NCI-H446 (cell line): ENCODE measurements at regions not wholly inside any gene's neighbourhood (a gene's known extent, or its start where the extent isn't known, plus 50 kb on each side); places are given as distances from the start of the nearest gene placed in this dataset.

Source experiments
- DNase-seq, 2 experiments: peaks; one replicate each; lab custom pipeline; 2025; lab: John Stamatoyannopoulos, UW

DNA sequence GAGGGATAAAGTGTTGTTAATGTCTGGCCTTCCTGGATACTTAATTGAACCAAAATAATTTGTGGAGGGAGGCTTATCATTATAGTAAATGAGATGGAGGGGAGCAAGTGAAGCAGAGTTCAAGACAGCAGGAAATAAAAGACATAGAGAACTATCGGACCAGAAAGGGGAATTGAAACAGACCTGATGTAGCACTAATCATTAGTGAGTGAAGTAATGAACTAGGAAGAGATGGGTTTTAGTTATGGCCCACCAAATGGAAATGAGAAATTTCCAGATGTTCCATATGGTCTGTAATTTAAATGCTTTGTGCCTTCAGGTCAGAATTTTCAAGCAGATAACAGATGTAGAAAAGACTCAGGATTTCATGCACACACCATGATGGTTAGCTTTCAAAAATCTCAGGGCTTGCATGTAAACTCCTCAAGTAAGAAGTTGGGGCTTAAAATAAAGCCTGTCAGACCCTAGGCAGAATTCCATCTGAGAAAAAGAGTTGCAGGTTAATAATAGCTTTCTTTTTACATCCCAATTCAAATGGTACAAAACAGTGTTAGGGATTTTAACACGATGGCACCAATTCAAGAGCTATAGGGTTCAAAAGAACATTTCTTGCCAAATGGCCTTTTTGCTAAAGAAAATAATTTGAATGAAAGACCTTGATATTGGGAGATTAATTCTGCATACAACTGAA is 355.8 kb downstream of the FSCB start:
- DNase-seq = no peak

- DNase-seq = peak; percentile 8 to 63
Observed at GRCh38 chr14:44149597-44149996, 357.5 kb downstream of the FSCB start.

- no peak for DNase-seq
Observed at GRCh38 chr14:44142006-44142405, 365.1 kb downstream of the FSCB start.

GRCh38 chr14:44135972-44136371 is 371.1 kb downstream of the FSCB start:
- DNase-seq = no peak

DNA sequence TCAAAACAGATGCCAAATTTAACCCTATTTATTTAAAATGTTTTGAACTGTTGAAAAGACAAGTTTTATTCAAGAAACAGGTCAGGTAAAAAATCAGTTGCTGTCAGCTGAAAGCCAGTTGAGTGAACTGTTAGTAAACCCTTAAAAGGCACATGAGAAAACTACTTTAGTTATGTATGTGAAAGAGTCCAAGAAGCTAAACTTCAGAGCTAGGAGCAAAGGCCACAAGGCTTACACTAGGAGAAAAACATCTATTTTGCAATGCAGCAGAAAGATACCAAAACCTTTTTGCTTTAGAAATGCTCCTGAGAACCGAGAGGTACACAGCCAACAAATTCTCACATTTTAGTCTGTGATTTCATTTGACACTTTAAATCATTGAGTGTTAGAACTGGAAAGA is 375.2 kb downstream of the FSCB start:
- no peak for DNase-seq

DNA sequence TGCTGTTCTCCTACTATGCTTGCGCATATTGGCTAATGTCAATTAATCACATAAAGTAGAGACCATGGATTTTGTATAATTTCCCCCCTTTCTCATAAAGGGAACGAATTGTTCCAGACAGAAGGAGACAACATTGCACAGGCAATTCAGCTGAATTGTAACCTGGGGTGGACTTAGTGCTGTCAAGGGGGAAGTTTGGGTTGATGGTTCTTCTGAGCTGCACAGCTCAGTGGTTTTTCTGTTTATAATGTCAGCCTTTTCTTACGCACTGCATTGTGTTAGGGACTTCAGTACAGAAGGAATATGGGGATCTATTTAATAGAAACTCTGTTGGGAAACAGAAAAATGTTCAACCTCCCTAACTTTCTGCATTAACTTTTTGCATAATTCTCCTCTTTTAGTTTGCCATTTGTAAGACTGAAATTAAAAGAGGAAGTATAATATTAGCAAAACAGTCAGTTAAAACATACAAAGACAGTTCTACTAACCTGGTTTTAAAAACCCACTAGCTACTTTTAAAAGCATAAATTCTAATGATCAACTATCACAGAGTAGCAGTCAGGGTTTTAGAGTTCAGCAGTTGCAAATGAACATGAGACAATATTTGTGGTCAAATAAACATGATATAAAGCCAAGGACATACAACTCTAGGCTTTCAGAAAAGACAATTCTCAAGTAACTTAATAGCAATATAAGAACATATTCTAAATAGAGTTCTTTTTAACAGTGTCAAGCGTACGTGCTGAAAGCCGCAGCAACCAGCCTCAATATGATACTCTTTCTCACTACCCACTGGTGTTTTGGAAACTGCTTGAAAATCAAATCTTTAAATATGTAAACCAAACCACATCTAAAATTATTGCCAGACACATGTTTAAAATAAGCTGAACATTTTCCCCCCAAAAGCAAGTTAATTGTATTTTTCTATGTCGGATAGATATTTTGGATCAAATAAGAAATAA is 393.0 kb downstream of the FSCB start:
- no peak for DNase-seq

GRCh38 chr14:44112774-44113460 is 394.2 kb downstream of the FSCB start:
- DNase-seq = no peak

GRCh38 chr14:44109036-44109435 is 398.0 kb downstream of the FSCB start:
- DNase-seq = no peak

- DNase-seq = no peak
Observed at GRCh38 chr14:44108601-44109000, 398.5 kb downstream of the FSCB start.

DNA sequence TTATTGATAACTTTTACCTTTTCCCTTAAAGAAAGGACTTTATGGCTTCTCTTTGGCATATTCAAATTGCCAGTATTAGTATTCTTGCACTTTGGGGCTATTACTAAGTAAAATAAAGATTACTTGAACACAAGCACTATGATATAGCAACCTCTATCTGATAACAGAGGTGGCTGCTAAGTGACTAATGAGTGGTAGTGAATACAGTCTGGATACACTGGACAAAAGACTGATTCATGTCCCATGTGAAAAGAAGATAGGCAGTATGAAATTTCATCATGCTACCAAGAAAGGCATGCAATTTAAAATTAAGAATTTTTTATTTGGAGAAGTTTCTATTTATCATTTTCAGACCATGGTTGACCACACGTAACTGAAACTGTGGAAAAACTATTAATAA is 399.9 kb downstream of the FSCB start:
- no peak for DNase-seq

DNA sequence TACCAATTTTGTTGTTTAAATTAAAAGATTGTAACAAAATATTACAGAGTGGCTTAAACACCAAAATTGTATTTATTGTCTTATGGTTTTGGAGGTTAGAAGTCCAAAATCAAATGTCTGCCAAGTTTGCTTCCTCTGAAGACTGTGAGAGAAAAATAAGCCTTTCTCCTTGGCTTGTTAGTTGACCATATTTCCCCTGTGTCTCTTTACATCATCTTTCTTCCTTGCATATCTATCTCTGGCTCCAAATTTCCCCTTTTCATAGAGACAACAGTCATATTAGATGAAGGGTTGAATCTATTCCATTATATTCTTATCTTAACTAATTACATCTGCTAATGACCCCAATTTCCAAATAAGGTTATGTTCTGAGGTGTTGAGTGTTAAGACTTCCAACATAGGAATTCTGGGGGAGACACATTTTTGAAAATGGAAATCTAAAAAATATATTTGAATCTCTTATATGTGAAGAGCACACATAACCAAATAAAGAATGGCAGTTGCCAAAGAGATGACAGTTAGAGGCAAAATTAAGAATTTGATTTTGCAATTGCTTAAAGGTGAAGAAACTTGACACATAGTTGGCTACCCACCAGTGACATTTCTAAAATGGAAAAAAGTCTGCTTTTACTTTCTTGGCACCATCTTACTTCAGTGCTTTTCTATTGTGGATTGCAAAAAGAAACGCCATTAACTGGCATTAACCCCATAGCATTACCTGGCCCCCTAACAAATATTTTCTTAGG is 407.2 kb downstream of the FSCB start:
- no peak for DNase-seq

DNA sequence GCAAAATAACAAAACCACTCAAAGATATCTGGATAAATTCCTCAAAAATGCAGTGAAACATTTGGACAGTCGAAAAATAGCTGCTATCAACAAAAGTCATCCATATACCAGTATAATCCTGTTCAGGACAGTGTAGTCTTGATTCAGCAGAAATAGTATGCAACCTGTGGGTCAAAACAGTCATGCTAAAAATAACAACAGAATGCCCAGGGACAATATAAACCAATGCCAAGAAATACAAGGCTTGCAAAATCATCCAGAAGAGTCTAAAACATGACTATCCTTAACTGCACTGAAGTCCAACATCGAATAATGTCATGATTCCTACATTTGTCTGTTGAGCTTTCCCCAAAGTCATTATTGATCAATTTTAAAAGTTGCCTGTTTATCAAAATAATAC is 425.9 kb downstream of the FSCB start:
- no peak for DNase-seq

DNA sequence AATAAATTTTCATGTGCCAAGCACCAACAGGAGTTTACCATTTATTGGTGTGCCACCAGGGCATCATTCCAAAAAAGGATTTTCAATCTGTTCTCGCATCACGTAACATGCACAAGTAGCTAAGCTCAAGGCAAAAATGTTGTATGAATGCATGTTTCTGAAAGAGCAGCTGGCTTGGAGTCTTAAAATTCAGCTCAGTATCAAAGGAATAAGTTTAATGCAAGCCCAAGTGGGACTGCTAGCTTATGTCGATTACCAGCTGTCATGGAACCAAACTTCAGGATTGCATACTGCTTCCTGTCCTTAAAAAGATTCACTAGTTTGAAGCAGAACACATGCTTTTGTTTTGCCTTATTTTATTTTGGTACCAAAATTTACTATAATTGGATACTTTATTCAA is 437.0 kb downstream of the FSCB start:
- DNase-seq = peak in 1 of 2 experiments; percentile 70

- DNase-seq = no peak
Observed at GRCh38 chr14:44053422-44053821, 453.7 kb downstream of the FSCB start.

GRCh38 chr14:44041700-44042099 is 465.4 kb downstream of the FSCB start:
- no peak for DNase-seq

GRCh38 chr14:44040561-44040960 is 466.5 kb downstream of the FSCB start:
- DNase-seq = no peak

GRCh38 chr14:44036248-44036647 is 470.8 kb downstream of the FSCB start:
- no peak for DNase-seq

DNA sequence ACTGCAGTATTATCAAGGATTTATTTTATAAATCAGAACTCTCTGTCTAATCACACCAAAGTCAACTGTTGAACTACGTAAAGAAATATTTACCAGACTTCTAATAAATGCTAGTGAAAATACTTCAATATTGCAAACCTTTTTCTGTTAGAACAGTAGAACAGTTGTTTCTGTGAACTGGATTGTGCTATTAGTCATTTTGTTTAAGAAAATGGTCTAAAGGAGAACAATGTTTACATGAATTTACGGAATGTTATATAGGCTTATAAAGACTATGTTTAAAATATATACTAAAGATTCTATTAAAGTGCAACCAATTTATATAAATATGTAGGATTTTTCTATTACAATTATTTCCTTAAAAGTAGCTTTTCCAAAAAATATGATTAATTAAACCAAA is 471.4 kb downstream of the FSCB start:
- no peak for DNase-seq

GRCh38 chr14:44030831-44031383 is 476.2 kb downstream of the FSCB start:
- DNase-seq = no peak

DNA sequence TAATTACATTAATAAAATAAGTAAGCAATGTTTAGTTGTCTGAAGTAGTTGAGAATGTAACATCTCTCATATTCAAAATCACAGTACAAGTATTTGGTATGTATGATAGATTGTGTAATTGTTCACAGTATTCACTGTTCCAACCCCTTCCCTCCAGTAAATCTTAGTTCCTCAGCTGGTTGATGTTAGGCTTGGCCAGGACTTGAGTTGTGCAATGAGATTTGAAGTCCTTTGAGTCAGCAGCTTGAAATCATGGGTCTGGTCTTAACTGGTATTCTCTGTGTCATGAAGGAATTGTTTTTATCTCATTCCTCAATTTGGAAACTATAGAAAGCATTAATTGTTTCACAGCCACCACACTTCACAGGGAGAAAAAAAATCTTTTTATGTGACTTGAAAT is 477.1 kb downstream of the FSCB start:
- DNase-seq = no peak

DNA sequence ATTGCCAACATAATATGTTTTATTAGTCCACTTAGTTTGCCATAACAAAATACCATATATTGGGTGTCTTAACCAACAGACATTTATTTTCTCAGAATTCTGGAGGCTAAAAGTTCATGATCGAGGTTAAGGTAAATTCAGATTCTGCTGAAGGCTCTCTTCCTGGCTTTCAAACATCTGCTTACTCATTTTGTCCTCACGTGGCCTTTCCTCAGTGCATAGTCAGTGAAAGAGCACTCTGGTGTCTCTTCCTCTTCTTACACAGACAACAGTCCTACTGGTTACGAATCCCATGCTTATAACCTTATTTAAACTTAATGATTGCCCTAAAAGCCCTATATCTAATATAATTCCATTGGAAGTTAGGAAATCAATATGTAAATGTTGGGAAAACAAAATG is 479.7 kb downstream of the FSCB start:
- no peak for DNase-seq

- DNase-seq = no peak
Observed at GRCh38 chr14:44010595-44010994, 496.5 kb downstream of the FSCB start.
